Liver (tissue), 8 donors: ENCODE measurements at regions not wholly inside any gene's neighbourhood (a gene's known extent, or its start where the extent isn't known, plus 50 kb on each side); places are given as distances from the start of the nearest gene placed in this dataset.

Source experiments
- DNase-seq: peaks from one replicate; pipeline ENCODE4 v3.0.0-alpha.2; 2017; ENCODE audit warnings: low spot score
- H3K27ac ChIP-seq, 2 donors: one replicate each; pipeline ENCODE4 v1.7.0; 2013; ENCODE audit warnings: inconsistent platforms in 2 of 2, low read length in 2 of 2, control low read depth in 1 of 2, low read depth in 1 of 2, mild to moderate bottlenecking in 1 of 2
- H3K27me3 ChIP-seq, 4 donors: one replicate each; pipeline versions ENCODE4 v1.6.1 to v1.7.0; 2013; ENCODE audit warnings: low read length in 3 of 4, inconsistent platforms in 1 of 4, mild to moderate bottlenecking in 1 of 4, moderate library complexity in 1 of 4; ENCODE audit not compliant: control insufficient read depth in 4 of 4, insufficient read depth in 4 of 4
- H3K36me3 ChIP-seq, 4 donors: one replicate each; pipeline versions ENCODE4 v1.6.1 to v1.7.0; 2013; ENCODE audit warnings: low read length in 3 of 4, mild to moderate bottlenecking in 3 of 4, low read depth in 1 of 4, moderate library complexity in 1 of 4; ENCODE audit not compliant: control insufficient read depth in 4 of 4, insufficient read depth in 3 of 4
- H3K4me1 ChIP-seq, 4 donors: one replicate each; pipeline versions ENCODE4 v1.6.1 to v1.7.0; 2013; ENCODE audit warnings: low read length in 3 of 4, mild to moderate bottlenecking in 3 of 4, moderate library complexity in 1 of 4; ENCODE audit not compliant: control insufficient read depth in 4 of 4, insufficient read depth in 4 of 4
- H3K4me3 ChIP-seq, 3 donors: one replicate each; pipeline versions ENCODE4 v1.6.1 to v1.7.0; 2013; ENCODE audit warnings: low read length in 3 of 3, control low read depth in 1 of 3, low read depth in 1 of 3, mild to moderate bottlenecking in 1 of 3
- H3K9ac ChIP-seq, 2 donors: one replicate each; pipeline ENCODE4 v1.7.0; 2013; ENCODE audit warnings: low read length in 2 of 2, mild to moderate bottlenecking in 2 of 2, moderate library complexity in 2 of 2, control low read depth in 1 of 2, low read depth in 1 of 2
- H3K9me3 ChIP-seq, 4 donors: one replicate each; pipeline versions ENCODE4 v1.6.1 to v1.7.0; 2013; ENCODE audit warnings: low read length in 3 of 4; ENCODE audit not compliant: control insufficient read depth in 4 of 4
- ATF3 ChIP-seq: IDR thresholded peaks from 2 replicates; pipeline ENCODE4 v1.6.1; 2016; ENCODE audit warnings: antibody characterized with exemption
- CTCF ChIP-seq: fragments of 150-350 bp; IDR thresholded peaks from 2 replicates; pipeline ENCODE4 v1.5.1; 2017; ENCODE audit warnings: improper control_type of control experiment, low read depth, low read length; ENCODE audit not compliant: missing input control
- EGR1 ChIP-seq, 2 donors: IDR thresholded peaks; 2 replicates each; pipeline ENCODE4 v1.6.1; 2016 to 2018; ENCODE audit warnings: antibody characterized with exemption in 2 of 2, low read depth in 2 of 2
- GABPA ChIP-seq, 2 donors: IDR thresholded peaks in 1 of 2; conservative IDR thresholded peaks in 1 of 2; 2 replicates each; pipeline ENCODE4 v1.6.1; 2016; ENCODE audit warnings: antibody characterized with exemption in 2 of 2, mild to moderate bottlenecking in 1 of 2, moderate library complexity in 1 of 2
- HNF4A ChIP-seq, 2 donors: conservative IDR thresholded peaks; 2 replicates each; pipeline ENCODE4 v1.6.1; 2016; ENCODE audit warnings: antibody characterized with exemption in 2 of 2, mild to moderate bottlenecking in 2 of 2
- HNF4G ChIP-seq: IDR thresholded peaks from 2 replicates; pipeline ENCODE4 v1.6.1; 2016; ENCODE audit warnings: antibody characterized with exemption
- JUND ChIP-seq, 2 donors: IDR thresholded peaks; 2 replicates each; pipeline ENCODE4 v1.6.1; 2016; ENCODE audit warnings: antibody characterized with exemption in 2 of 2
- MAX ChIP-seq: IDR thresholded peaks from 2 replicates; pipeline ENCODE4 v1.6.1; 2016; ENCODE audit warnings: antibody characterized with exemption
- RAD21 ChIP-seq, 2 donors: IDR thresholded peaks; 2 replicates each; pipeline ENCODE4 v1.6.1; 2016; ENCODE audit warnings: antibody characterized with exemption in 2 of 2, mild to moderate bottlenecking in 2 of 2
- REST ChIP-seq: IDR thresholded peaks from 2 replicates; pipeline ENCODE4 v1.6.1; 2016; ENCODE audit warnings: antibody characterized with exemption, mild to moderate bottlenecking
- RXRA ChIP-seq, 2 donors: IDR thresholded peaks; 2 replicates each; pipeline ENCODE4 v1.6.1; 2017 to 2018; ENCODE audit warnings: antibody characterized with exemption in 2 of 2, mild to moderate bottlenecking in 1 of 2
- SP1 ChIP-seq: IDR thresholded peaks from 2 replicates; pipeline ENCODE4 v1.6.1; 2018; ENCODE audit warnings: antibody characterized with exemption, mild to moderate bottlenecking
- TAF1 ChIP-seq: conservative IDR thresholded peaks from 2 replicates; pipeline ENCODE4 v1.6.1; 2016; ENCODE audit warnings: antibody characterized with exemption, mild to moderate bottlenecking
- ZBTB33 ChIP-seq: IDR thresholded peaks from 2 replicates; pipeline ENCODE4 v1.6.1; 2016; ENCODE audit warnings: antibody characterized with exemption
- WGBS: extraction: QIAGEN DNeasy Blood & Tissue Kit; methylation state at CpG from one replicate; pipeline ENCODE4 v1.1.7; 2013; 5-methylcytosine and 5-hydroxymethylcytosine counted together
- donor health status: healthy.
- donor health status: healthy.
- donor health status: healthy.
- donor health status: healthy.
- donor health status: healthy.

- no peak for TF ChIP-seq RAD21 (IDR thresholded peaks at IDR 0.05)
These were observed 123.2 kb upstream of the FGF3 start (continued) for GRCh38 chr11:69942333-69942820.

- Histone ChIP-seq H3K9me3 (no peaks in the 10 kb centered on the region), H3K4me3 (no peak overlapping the region), H3K27ac (no peak overlapping the region), H3K9ac (no peak overlapping the region), H3K4me1 (peaks cover 0 to 10% (median 1%) of the 10 kb centered on the region in 4 donors), H3K27me3 (no peaks in the 10 kb centered on the region), H3K36me3 (no peaks in the 10 kb centered on the region)
- peak; percentile 84 to 88 for TF ChIP-seq RAD21 (IDR thresholded peaks at IDR 0.05)
- TF ChIP-seq SP1 = no peak
- TF ChIP-seq RXRA (IDR thresholded peaks at IDR 0.05) = peak; percentile 11 to 69
- peak in 1 of 2 donors; percentile 14 for TF ChIP-seq HNF4A (conservative IDR thresholded peaks at IDR 0.05)
- TF ChIP-seq CTCF = peak; percentile 47
- DNase-seq = no peak
- WGBS = 69% methylated on average over 6 of the region's 6 CpGs
These were observed 123.8 kb upstream of the FGF3 start for GRCh38 chr11:69943066-69943465.

- no peak for TF ChIP-seq EGR1 (IDR thresholded peaks at IDR 0.05; ENCODE audit: low read depth in 2 of 2)
- H3K36me3 ChIP-seq = no peaks in the 10 kb centered on the region
- no peak overlapping the region for H3K4me3 ChIP-seq
- H3K27me3 ChIP-seq = no peaks in the 10 kb centered on the region
- DNase-seq = no peak
- peaks cover 0 to 10% (median 1%) of the 10 kb centered on the region in 4 donors for H3K4me1 ChIP-seq
- H3K9me3 ChIP-seq = no peaks in the 10 kb centered on the region
- H3K9ac ChIP-seq = no peak overlapping the region
- no peak overlapping the region for H3K27ac ChIP-seq
- 89% methylated on average over 11 of the region's 11 CpGs for WGBS
These were observed 124.3 kb upstream of the FGF3 start for GRCh38 chr11:69943506-69943905.

- Histone ChIP-seq H3K4me3 (no peak overlapping the region), H3K27ac (no peak overlapping the region), H3K27me3 (no peaks in the 10 kb centered on the region), H3K9ac (no peak overlapping the region), H3K4me1 (peaks cover 0 to 9% (median 1%) of the 10 kb centered on the region in 4 donors), H3K36me3 (no peaks in the 10 kb centered on the region), H3K9me3 (no peaks in the 10 kb centered on the region)
- 76% methylated on average over 10 of the region's 10 CpGs for WGBS
- DNase-seq = no peak
- no peak for TF ChIP-seq HNF4A (conservative IDR thresholded peaks at IDR 0.05)
- TF ChIP-seq GABPA (IDR thresholded peaks at IDR 0.05 in 1 of 2, conservative IDR thresholded peaks at IDR 0.05 in 1 of 2) = no peak
- TF ChIP-seq JUND (IDR thresholded peaks at IDR 0.05) = no peak
- TF ChIP-seq TAF1 = no peak
- TF ChIP-seq REST = no peak
- no peak for TF ChIP-seq RXRA (IDR thresholded peaks at IDR 0.05)
- TF ChIP-seq SP1 = no peak
- TF ChIP-seq RAD21 (IDR thresholded peaks at IDR 0.05) = no peak
- no peak for TF ChIP-seq ATF3
- no peak for TF ChIP-seq MAX
- no peak for TF ChIP-seq CTCF
- no peak for TF ChIP-seq ZBTB33
- TF ChIP-seq HNF4G = no peak
These were observed 125.1 kb upstream of the FGF3 start for GRCh38 chr11:69944146-69944795.
